PC-3 (cell line): ENCODE measurements at regions not wholly inside any gene's neighbourhood (a gene's known extent, or its start where the extent isn't known, plus 50 kb on each side); places are given as distances from the start of the nearest gene placed in this dataset.

Experiments used
- ATAC-seq: fragments of 200-7000 bp; cut with Tn5 transposase; 2 replicates; pipeline ENCODE4 v1.9.1; 2020; ENCODE audit warnings: mild to moderate bottlenecking, moderate library complexity
- BruUV-seq: library from RNA; stranded (reverse); fragments of 400-500 nt; replicated peaks from 2 replicates; lab custom pipeline; 2021; lab: Mats Ljungman, UMichigan
- CTCF ChIA-PET: fragments of 300-600 bp; sonication (Branson Sonifier 250); formaldehyde crosslinking; loops from one replicate; lab custom pipeline; 2022; ENCODE audit warnings: antibody characterized with exemption; lab: Charles Lee
- POLR2A ChIA-PET: fragments of 300-600 bp; sonication (Branson Sonifier 250); formaldehyde crosslinking; loops from one replicate; lab custom pipeline; 2022; ENCODE audit warnings: antibody characterized with exemption; ENCODE audit not compliant: unreplicated experiment; lab: Charles Lee
- DNase-seq: peaks from one replicate; pipeline ENCODE4 v3.0.0-alpha.2; 2015
- H2AFZ ChIP-seq: fragments of 300-600 bp; sonication (generic); 2 replicates; pipeline ENCODE4 v1.6.0; 2016; ENCODE audit warnings: antibody characterized with exemption, low read length
- H3F3A ChIP-seq: fragments of 300-600 bp; sonication (generic); one replicate; pipeline ENCODE4 v1.6.0; 2017; ENCODE audit warnings: antibody characterized with exemption, low read length, control low read depth, mild to moderate bottlenecking; ENCODE audit not compliant: unreplicated experiment
- H3K27ac ChIP-seq: fragments of 300-600 bp; sonication (generic); 2 replicates; pipeline ENCODE4 v1.5.1; 2016; ENCODE audit warnings: mild to moderate bottlenecking, low read length
- H3K27me3 ChIP-seq: fragments of 300-600 bp; sonication (generic); 2 replicates; pipeline ENCODE4 v1.6.1; 2016; ENCODE audit warnings: low read length, mixed read lengths
- H3K36me3 ChIP-seq: fragments of 300-600 bp; sonication (generic); 2 replicates; pipeline ENCODE4 v1.6.1; 2016; ENCODE audit warnings: low read depth, mixed run types, low read length, mixed read lengths
- H3K4me1 ChIP-seq: fragments of 300-600 bp; sonication (generic); 2 replicates; pipeline ENCODE4 v1.5.1; 2016; ENCODE audit warnings: low read length; ENCODE audit not compliant: insufficient read depth
- H3K4me2 ChIP-seq: fragments of 300-600 bp; sonication (generic); 2 replicates; pipeline ENCODE4 v1.6.0; 2016; ENCODE audit warnings: low read length
- H3K4me3 ChIP-seq: fragments of 300-600 bp; sonication (generic); 2 replicates; pipeline ENCODE4 v1.5.1; 2016; ENCODE audit warnings: mild to moderate bottlenecking, low read length, mixed read lengths
- H3K79me2 ChIP-seq: fragments of 300-600 bp; sonication (generic); 2 replicates; pipeline ENCODE4 v1.6.1; 2017; ENCODE audit warnings: low read length, mixed read lengths
- H3K9ac ChIP-seq: fragments of 300-600 bp; sonication (generic); 2 replicates; pipeline ENCODE4 v1.6.0; 2016; ENCODE audit warnings: mild to moderate bottlenecking, low read length
- H3K9me2 ChIP-seq: fragments of 300-600 bp; sonication (generic); replicated peaks from 2 replicates; pipeline ENCODE4 v1.6.1; 2016; ENCODE audit warnings: mixed run types, low read length, mixed read lengths
- H3K9me3 ChIP-seq: fragments of 300-600 bp; sonication (generic); 2 replicates; pipeline ENCODE4 v1.6.1; 2016; ENCODE audit warnings: low read length, mixed read lengths
- H4K20me1 ChIP-seq: fragments of 300-600 bp; sonication (generic); 2 replicates; pipeline ENCODE4 v1.6.1; 2016; ENCODE audit warnings: low read length, mixed read lengths
- EZH2 ChIP-seq: fragments of 300-600 bp; sonication (generic); IDR thresholded peaks from one replicate; pipeline ENCODE4 v1.6.1; 2017; ENCODE audit warnings: antibody characterized with exemption, mild to moderate bottlenecking, low read length; ENCODE audit not compliant: unreplicated experiment
- EZH2phosphoT487 ChIP-seq: fragments of 300-600 bp; sonication (generic); IDR thresholded peaks from 2 replicates; pipeline ENCODE4 v1.6.1; 2018; ENCODE audit warnings: mild to moderate bottlenecking, antibody characterized with exemption, low read length, borderline replicate concordance
- intact Hi-C: fragments of 100-400 bp; cut with micrococcal nuclease; formaldehyde crosslinking; loops from 2 replicates; pipeline ENCODE4 v1.9.0; 2023
- TF ChIP-seq, protein P1 (sequence below): fragments of 300-600 bp; sonication (generic); conservative IDR thresholded peaks from 2 replicates; pipeline ENCODE4 v1.5.1; 2017; ENCODE audit warnings: antibody characterized with exemption, low read depth, mild to moderate bottlenecking, low read length

DNA sequence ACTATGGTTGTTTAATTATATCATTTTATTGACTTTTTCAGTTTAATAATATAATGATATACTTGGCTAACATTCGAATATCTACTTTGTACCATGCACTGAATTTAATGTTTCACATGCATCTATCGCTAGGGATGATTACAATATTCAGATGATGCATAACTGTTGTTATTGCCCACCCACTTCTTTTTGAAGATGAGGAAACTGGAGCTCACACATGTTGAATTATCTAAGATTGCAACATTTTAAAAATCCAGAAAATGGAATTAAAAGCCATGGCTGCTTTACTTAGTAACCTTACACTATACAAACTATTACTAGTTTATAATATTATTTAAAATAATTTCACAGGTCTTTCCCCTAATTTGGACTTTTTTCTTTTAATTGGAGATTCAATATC is 171.7 kb downstream of the TLR4 start:
- ATAC-seq = no peak
- H3K4me3 ChIP-seq = no peak overlapping the region
- no peak overlapping the region for H3K4me2 ChIP-seq
- TF ChIP-seq EZH2phosphoT487 (no peak), EZH2 (no peak)
- TF ChIP-seq, protein P1, sequence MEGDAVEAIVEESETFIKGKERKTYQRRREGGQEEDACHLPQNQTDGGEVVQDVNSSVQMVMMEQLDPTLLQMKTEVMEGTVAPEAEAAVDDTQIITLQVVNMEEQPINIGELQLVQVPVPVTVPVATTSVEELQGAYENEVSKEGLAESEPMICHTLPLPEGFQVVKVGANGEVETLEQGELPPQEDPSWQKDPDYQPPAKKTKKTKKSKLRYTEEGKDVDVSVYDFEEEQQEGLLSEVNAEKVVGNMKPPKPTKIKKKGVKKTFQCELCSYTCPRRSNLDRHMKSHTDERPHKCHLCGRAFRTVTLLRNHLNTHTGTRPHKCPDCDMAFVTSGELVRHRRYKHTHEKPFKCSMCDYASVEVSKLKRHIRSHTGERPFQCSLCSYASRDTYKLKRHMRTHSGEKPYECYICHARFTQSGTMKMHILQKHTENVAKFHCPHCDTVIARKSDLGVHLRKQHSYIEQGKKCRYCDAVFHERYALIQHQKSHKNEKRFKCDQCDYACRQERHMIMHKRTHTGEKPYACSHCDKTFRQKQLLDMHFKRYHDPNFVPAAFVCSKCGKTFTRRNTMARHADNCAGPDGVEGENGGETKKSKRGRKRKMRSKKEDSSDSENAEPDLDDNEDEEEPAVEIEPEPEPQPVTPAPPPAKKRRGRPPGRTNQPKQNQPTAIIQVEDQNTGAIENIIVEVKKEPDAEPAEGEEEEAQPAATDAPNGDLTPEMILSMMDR = no peak
- no peak overlapping the region for H2AFZ ChIP-seq
- H3K9ac ChIP-seq = no peak overlapping the region
- ChIA-PET POLR2A (no interaction called here), CTCF (no interaction called here)
- no peaks in the 10 kb centered on the region for H3K79me2 ChIP-seq
- H4K20me1 ChIP-seq = no peaks in the 10 kb centered on the region
- H3K9me2 ChIP-seq = no peaks in the 10 kb centered on the region
- no peaks in the 10 kb centered on the region for H3K9me3 ChIP-seq
- H3K4me1 ChIP-seq = no peaks in the 10 kb centered on the region
- H3K36me3 ChIP-seq = no peaks in the 10 kb centered on the region
- H3F3A ChIP-seq = no peaks in the 10 kb centered on the region
- intact Hi-C loops = no loop called here
- H3K27ac ChIP-seq = no peak overlapping the region
- no peak for DNase-seq
- no TSS peak for BruUV-seq
- no peaks in the 10 kb centered on the region for H3K27me3 ChIP-seq

DNA sequence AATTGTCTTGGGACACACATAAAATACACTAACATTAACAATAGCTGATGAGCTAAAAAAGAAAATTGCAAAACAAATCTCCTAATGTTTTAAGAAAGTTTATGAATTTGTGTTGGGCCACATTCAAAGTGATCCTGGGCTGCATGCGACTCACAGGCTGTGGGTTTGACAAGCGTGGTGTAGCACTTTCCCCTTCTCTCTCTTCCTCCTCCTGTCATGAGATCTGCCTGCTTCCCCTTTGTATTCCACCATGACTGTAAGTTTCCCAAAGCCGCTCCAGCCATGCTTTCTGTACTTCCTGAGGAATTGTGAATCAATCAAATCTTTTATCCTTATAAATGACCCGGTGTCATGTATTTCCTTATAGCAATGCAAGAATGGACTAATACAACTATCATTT is 178.0 kb downstream of the TLR4 start:
- intact Hi-C loops = no loop called here
- CTCF ChIA-PET = no interaction called here
- no TSS peak for BruUV-seq

DNA sequence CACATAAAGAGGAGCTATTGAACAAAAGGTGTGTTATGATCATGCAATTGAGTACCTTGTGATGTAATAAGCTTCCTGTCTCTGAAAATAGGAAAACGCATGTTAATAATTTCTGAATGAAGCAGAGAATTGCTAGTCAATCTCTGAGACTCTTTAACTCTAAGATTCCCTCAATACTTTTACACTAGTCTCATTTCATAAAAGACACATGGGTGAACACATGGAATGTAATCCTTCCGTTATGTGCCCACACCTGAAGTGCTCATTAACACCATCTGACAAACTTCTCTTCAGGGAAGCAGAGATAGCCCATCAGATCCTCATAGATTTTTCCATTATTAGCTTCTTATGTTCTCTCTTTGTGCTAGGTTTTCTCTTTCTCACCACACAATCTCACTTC is 182.4 kb downstream of the TLR4 start:
- intact Hi-C loops = no loop called here
- TF ChIP-seq, protein P1 = no peak
- no peak for TF ChIP-seq EZH2phosphoT487
- TF ChIP-seq EZH2 = no peak
- Histone ChIP-seq H2AFZ (no peak overlapping the region), H3K4me2 (no peak overlapping the region), H3K9me2 (no peaks in the 10 kb centered on the region), H3K9ac (no peak overlapping the region), H3K36me3 (no peaks in the 10 kb centered on the region), H3K27me3 (no peaks in the 10 kb centered on the region), H3K9me3 (no peaks in the 10 kb centered on the region), H3K79me2 (no peaks in the 10 kb centered on the region), H3K27ac (no peak overlapping the region), H3K4me3 (no peak overlapping the region), H3K4me1 (no peaks in the 10 kb centered on the region), H3F3A (no peaks in the 10 kb centered on the region), H4K20me1 (no peaks in the 10 kb centered on the region)
- ChIA-PET CTCF (no interaction called here), POLR2A (no interaction called here)
- no peak for DNase-seq
- no peak for ATAC-seq
- BruUV-seq = no TSS peak

More for the DNA sequence above, 178.0 kb downstream of the TLR4 start:
- H3K9me2 ChIP-seq = no peaks in the 10 kb centered on the region
- H3K27me3 ChIP-seq = no peaks in the 10 kb centered on the region
- no peak overlapping the region for H3K4me2 ChIP-seq
- H3K4me3 ChIP-seq = no peak overlapping the region
- H3K27ac ChIP-seq = no peak overlapping the region
- TF ChIP-seq EZH2phosphoT487 (no peak), EZH2 (no peak)
- TF ChIP-seq, protein P1 = no peak
- DNase-seq (no peak), ATAC-seq (no peak)
- H3K79me2 ChIP-seq = no peaks in the 10 kb centered on the region
- H3K9ac ChIP-seq = no peak overlapping the region
- no peaks in the 10 kb centered on the region for H3K4me1 ChIP-seq
- no peaks in the 10 kb centered on the region for H3K9me3 ChIP-seq
- no peaks in the 10 kb centered on the region for H3F3A ChIP-seq
- no peaks in the 10 kb centered on the region for H4K20me1 ChIP-seq
- H2AFZ ChIP-seq = no peak overlapping the region
- POLR2A ChIA-PET = no interaction called here
- no peaks in the 10 kb centered on the region for H3K36me3 ChIP-seq
